ENCODE measurements at regions not wholly inside any gene's neighbourhood (a gene's known extent, or its start where the extent isn't known, plus 50 kb on each side); places are given as distances from the start of the nearest gene placed in this dataset.

- TF ChIP-seq CTCF (IDR thresholded peaks at IDR 0.05; ENCODE audit: insufficient read depth, low read length), result no peak
- TF ChIP-seq POLR2AphosphoS5 (IDR thresholded peaks at IDR 0.05; ENCODE audit: low read depth), result no peak
- TF ChIP-seq REST (IDR thresholded peaks at IDR 0.05; ENCODE audit: insufficient replicate concordance, low read depth), result no peak
- TF ChIP-seq GABPA (IDR thresholded peaks at IDR 0.05; ENCODE audit: low read depth), result no peak
- TF ChIP-seq SPI1 (IDR thresholded peaks at IDR 0.05; ENCODE audit: borderline replicate concordance, low read depth), result no peak
These were observed 289.0 kb downstream of the STIM2 start for GRCh38 chr4:27149541-27150212.

All from HL-60 (cell line).